ENCODE measurements at regions not wholly inside any gene's neighbourhood (a gene's known extent, or its start where the extent isn't known, plus 50 kb on each side); places are given as distances from the start of the nearest gene placed in this dataset.

DNA sequence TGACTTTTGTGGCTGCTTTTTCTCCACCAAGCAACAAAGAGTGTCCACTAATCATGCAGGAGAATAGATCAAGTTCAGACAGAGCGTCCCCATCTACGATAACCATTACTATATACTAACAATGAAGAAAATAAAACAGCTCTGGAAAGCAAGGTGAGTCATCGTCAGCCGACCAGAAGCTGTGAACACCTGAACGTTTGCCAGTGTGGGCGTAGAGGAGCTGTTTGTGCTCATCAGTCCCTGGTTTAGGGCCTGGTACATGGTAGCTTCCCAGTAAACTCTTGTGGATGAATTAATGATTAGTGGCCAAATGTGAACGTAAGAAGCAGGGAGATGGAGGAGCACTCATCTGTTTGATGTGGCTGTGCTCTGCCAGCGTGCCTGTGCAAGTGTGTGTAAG, 180.7 kb downstream of the EVX1 start:
- TF ChIP-seq, protein P1, sequence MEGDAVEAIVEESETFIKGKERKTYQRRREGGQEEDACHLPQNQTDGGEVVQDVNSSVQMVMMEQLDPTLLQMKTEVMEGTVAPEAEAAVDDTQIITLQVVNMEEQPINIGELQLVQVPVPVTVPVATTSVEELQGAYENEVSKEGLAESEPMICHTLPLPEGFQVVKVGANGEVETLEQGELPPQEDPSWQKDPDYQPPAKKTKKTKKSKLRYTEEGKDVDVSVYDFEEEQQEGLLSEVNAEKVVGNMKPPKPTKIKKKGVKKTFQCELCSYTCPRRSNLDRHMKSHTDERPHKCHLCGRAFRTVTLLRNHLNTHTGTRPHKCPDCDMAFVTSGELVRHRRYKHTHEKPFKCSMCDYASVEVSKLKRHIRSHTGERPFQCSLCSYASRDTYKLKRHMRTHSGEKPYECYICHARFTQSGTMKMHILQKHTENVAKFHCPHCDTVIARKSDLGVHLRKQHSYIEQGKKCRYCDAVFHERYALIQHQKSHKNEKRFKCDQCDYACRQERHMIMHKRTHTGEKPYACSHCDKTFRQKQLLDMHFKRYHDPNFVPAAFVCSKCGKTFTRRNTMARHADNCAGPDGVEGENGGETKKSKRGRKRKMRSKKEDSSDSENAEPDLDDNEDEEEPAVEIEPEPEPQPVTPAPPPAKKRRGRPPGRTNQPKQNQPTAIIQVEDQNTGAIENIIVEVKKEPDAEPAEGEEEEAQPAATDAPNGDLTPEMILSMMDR (conservative IDR thresholded peaks at IDR 0.05; ENCODE audit: low read depth, low read length) = no peak
- no peak for TF ChIP-seq EZH2phosphoT487 (IDR thresholded peaks at IDR 0.05; ENCODE audit: borderline replicate concordance, low read length)
- TF ChIP-seq EZH2 (IDR thresholded peaks at IDR 0.05; ENCODE audit: low read length, unreplicated experiment) = no peak
